COLO668 (cell line): ENCODE measurements at regions not wholly inside any gene's neighbourhood (a gene's known extent, or its start where the extent isn't known, plus 50 kb on each side); places are given as distances from the start of the nearest gene placed in this dataset.
"Not testable (repeated sequence)": the region's sequence is repeated elsewhere in the genome, so short reads cannot be mapped to it uniquely, and the experiment has no call there.

Source experiments
- DNase-seq: peaks from one replicate; lab custom pipeline; 2025; ENCODE audit not compliant: unreplicated experiment; lab: John Stamatoyannopoulos, UW

GRCh38 chr9:21688108-21689102 is 114.0 kb upstream of the MTAP start:
- DNase-seq: no peak

- DNase-seq: no peak
Observed at GRCh38 chr9:21689854-21690253, 112.6 kb upstream of the MTAP start.

GRCh38 chr9:21690561-21690960 is 111.9 kb upstream of the MTAP start:
- DNase-seq: no peak

GRCh38 chr9:21692390-21692789 is 110.0 kb upstream of the MTAP start:
- DNase-seq: no peak

- DNase-seq: no peak
Observed at GRCh38 chr9:21694424-21694823, 108.0 kb upstream of the MTAP start.

GRCh38 chr9:21695443-21695842 is 107.0 kb upstream of the MTAP start:
- DNase-seq: no peak

GRCh38 chr9:21695874-21696341 is 106.5 kb upstream of the MTAP start:
- DNase-seq: no peak

GRCh38 chr9:21696411-21696871 is 106.0 kb upstream of the MTAP start:
- DNase-seq: no peak

GRCh38 chr9:21708260-21708711 is 94.2 kb upstream of the MTAP start:
- no peak for DNase-seq

- DNase-seq: no peak
Observed at GRCh38 chr9:21708856-21709255, 93.6 kb upstream of the MTAP start.

- peak; percentile 60 for DNase-seq
Observed at GRCh38 chr9:21709464-21710058, 92.9 kb upstream of the MTAP start.

GRCh38 chr9:21710548-21711191 is 91.8 kb upstream of the MTAP start:
- DNase-seq: no peak

- DNase-seq: peak; percentile 22
Observed at GRCh38 chr9:21711504-21711903, 90.9 kb upstream of the MTAP start.

GRCh38 chr9:21715408-21715807 is 87.0 kb upstream of the MTAP start:
- DNase-seq: no peak

GRCh38 chr9:21720758-21721157 is 81.7 kb upstream of the MTAP start:
- DNase-seq: no peak

GRCh38 chr9:21727411-21727810 is 75.0 kb upstream of the MTAP start:
- DNase-seq: not testable (repeated sequence)

GRCh38 chr9:21728781-21729180 is 73.7 kb upstream of the MTAP start:
- DNase-seq: no peak

- DNase-seq: no peak
Observed at GRCh38 chr9:21729648-21730047, 72.8 kb upstream of the MTAP start.

- no peak for DNase-seq
Observed at GRCh38 chr9:21730899-21731298, 71.5 kb upstream of the MTAP start.

- DNase-seq: no peak
Observed at GRCh38 chr9:21741151-21741550, 61.3 kb upstream of the MTAP start.

GRCh38 chr9:21744320-21744719 is 58.1 kb upstream of the MTAP start:
- no peak for DNase-seq
